NCI-H1092 treated with DMSO at 0.1 percent for 48 hours (cell line): ENCODE measurements at regions not wholly inside any gene's neighbourhood (a gene's known extent, or its start where the extent isn't known, plus 50 kb on each side); places are given as distances from the start of the nearest gene placed in this dataset.

Source experiments
- DNase-seq: peaks from one replicate; lab custom pipeline; 2025; lab: John Stamatoyannopoulos, UW

DNA sequence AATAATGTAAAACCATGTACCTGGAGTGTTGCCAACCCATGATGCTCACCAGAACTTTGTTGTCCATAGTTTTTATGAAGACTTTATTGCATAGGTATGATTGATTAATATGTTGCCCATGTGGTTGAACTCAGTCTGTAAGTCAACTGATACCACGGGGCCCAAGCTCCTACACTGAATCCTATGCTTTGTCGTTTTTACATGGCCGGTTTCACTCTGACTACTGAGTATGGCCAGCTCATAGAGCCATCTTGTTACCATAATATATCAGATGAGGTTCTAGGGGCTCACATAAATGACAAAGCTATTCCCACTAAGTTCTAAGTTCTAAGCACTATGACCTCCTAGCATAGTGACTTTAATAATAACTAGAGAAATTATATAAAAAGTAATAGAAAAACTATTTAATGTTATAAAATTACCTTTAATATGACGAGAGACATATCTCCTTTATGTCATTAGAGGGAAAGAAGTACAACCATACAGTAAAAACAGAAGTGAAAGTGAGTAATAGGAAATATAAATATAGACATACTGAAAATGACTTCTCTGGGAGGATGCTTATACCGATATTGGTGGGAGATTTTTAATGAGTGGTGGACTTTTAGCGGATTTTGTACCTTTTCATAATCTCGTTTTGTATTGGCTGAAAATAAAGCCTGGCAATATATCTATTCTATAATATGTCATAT is 983.4 kb upstream of the PRMT6 start:
- DNase-seq: no peak

GRCh38 chr1:106080608-106081325 is 975.7 kb upstream of the PRMT6 start:
- DNase-seq: no peak

- no peak for DNase-seq
Measured at GRCh38 chr1:106111044-106111443, 945.4 kb upstream of the PRMT6 start.

GRCh38 chr1:106113851-106114250 is 942.6 kb upstream of the PRMT6 start:
- no peak for DNase-seq

- DNase-seq: no peak
Measured at GRCh38 chr1:106120789-106121188, 935.7 kb upstream of the PRMT6 start.

GRCh38 chr1:106121728-106122127 is 934.7 kb upstream of the PRMT6 start:
- DNase-seq: no peak

DNA sequence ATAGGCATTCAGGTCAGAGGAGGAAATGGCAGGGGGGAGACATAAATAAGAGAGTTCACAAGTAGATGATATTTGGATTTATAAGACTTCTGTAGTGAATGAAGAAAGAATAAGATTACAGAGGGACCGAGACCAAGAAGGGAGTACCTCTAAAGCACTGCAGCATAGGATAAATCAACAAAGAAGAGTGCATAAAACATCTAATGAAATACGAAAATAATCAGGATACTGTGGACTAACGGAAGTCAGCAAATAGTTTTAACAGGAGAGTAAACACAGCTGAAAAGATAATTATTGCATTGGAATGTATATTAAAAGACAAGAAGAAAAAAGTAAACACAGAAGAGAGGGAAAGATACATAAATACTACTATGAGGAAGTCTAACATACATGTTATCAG is 921.9 kb upstream of the PRMT6 start:
- DNase-seq: no peak

- DNase-seq: no peak
Measured at GRCh38 chr1:106173101-106173500, 883.4 kb upstream of the PRMT6 start.

DNA sequence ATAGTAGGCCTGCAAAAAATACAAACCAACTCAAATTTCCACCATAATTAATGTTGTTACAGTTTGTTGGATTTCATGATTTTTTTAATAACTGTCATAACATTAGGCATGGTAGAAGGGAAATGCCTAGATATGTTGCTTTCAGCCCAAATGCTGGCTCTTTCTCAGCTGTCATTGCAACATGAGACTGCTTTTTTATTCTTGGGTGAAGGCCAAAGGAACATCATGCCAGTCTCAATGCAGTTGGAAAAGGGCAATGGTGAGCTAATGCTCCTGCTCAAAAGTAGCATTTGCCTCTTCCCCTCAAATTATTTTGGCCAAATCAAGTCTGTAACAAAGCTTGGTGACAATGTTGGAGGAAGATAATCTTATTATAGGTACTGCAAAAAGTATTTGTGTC is 877.7 kb upstream of the PRMT6 start:
- DNase-seq: no peak

- no peak for DNase-seq
Measured at GRCh38 chr1:106181866-106182265, 874.6 kb upstream of the PRMT6 start.

GRCh38 chr1:106185089-106185488 is 871.4 kb upstream of the PRMT6 start:
- DNase-seq: no peak

GRCh38 chr1:106189780-106190179 is 866.7 kb upstream of the PRMT6 start:
- DNase-seq: no peak

DNA sequence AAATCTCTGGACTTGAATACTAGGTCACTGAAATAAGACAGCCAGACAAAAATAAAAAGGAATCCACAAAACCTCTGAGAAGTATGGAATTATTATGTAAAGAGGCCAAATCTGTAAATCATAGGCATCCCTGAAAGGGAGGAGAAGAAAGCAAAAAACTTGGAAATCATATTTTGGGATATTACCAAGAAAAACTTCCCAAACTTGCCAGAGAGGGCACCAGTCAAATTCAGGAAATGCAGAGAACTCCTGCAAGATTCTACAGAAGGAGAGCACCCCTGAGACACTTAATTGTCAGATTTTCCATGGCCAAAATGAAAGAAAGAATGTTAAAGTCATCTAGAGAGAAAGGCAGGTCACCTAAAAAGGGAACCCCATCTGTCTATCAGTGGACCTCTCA is 862.3 kb upstream of the PRMT6 start:
- DNase-seq: no peak

- no peak for DNase-seq
Measured at GRCh38 chr1:106200711-106201110, 855.8 kb upstream of the PRMT6 start.

DNA sequence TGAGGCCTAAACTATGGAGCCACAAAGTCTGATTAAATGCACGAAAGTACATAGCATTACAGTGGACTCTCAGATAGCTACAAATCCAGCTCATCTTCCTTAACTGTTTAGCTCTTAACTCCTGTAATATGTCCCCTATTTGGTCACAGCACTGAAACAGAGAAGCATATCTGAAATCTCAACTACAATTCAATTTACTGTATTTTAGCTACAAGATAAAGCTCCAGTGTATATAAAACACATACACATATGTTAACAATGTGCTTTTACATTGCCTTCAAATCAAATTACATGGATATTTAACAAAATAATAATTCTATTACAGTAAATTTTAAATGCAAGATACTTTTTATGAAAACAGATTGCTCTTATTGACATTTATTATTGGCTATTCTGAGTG is 849.3 kb upstream of the PRMT6 start:
- no peak for DNase-seq

DNA sequence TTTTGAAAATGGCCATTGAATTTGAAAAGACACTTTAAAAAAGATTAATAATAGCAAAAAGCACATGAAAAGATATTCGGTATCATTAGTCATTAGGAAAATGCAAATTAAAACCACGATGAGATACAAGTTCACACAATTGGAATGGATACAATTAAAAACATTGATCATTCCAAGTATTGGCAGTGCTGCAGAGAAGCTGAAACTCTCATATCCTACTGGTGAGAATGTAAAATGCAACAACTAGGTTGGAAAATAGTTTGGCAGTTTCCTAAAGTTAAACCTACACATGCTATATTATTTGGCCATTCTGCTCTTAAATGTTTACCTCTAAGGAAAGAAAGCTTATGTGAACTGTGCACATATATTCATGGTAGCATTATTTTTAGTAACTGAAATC is 838.7 kb upstream of the PRMT6 start:
- DNase-seq: no peak

DNA sequence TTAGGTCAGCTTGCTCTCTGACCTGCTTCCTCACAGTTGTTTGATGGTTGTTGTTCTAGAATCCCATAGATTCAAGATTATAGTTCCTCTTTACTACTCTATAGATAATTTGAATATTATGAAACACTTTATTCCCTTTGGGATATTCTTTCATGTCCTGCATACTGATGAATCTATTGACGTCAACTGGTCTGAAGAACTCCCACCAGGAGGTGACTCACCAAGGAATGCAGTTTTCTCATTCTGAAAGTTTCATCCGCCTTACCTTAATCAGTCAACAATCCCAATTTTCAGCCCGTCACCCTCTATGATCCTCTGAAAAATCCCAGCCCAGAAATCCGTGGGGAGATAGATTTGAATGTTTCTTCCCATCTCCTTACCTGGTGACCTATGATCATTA is 834.1 kb upstream of the PRMT6 start:
- DNase-seq: no peak

GRCh38 chr1:106223213-106223612 is 833.3 kb upstream of the PRMT6 start:
- DNase-seq: no peak

GRCh38 chr1:106224426-106224825 is 832.0 kb upstream of the PRMT6 start:
- no peak for DNase-seq

DNA sequence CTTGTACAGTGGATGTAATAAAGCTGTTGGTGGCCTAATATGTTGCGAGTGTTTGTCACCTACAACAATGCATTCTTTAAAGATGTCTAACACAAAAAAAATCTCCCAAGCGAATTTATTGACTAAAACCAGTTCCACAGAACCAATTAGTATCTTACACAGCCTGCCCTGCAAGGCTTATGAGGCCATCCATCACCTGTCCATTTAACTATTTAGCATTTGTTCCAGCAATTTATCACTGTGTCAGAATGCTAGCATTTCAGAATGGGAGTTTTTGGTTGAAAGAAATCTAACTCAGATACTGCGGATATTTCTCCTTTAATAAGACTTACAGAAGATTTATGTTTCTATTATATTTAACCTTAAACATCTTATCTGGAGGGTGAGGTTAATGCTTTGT is 831.1 kb upstream of the PRMT6 start:
- no peak for DNase-seq

GRCh38 chr1:106226550-106226949 is 829.9 kb upstream of the PRMT6 start:
- no peak for DNase-seq

DNA sequence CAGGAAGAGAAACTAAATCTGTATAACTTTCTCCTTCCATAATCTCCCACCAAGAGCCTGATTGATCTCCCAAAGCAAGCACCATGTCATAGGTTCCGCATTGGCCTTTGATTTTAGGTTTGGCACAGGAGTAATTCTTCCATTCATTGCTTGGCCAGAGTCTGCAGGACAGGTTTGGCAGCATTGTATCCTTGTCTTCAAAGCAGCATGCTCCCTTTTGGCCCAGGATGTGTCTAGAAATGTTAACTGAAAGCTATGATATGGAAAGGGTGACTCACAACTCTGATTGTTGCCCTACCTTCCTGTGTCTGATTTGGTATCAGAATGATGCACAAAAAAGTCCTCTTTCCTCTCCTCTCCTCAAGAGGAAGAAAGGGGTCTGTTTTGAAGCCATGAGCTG is 824.3 kb upstream of the PRMT6 start:
- no peak for DNase-seq

DNA sequence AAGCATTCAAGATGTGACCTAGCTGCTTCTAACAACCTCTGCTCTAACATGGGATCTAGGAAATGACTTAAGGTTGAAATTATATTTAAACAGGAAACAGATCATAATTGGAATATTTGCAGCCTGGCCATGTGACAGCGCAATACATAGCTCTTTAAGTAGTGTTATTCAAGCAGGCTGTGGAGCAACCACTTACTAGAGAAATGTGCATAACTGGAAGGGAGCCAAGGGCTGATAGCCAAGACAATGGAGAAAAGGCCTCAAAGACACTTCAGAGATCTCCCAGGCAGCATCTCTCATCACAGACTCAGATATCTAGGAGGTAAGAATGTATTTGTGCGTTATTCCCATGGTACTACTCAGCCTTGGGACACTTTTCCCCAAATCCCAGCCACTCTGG is 823.0 kb upstream of the PRMT6 start:
- no peak for DNase-seq

GRCh38 chr1:106249365-106249764 is 807.1 kb upstream of the PRMT6 start:
- DNase-seq: no peak
